NOMO-1 treated with DMSO at 0.1 percent for 48 hours (cell line): ENCODE measurements at regions not wholly inside any gene's neighbourhood (a gene's known extent, or its start where the extent isn't known, plus 50 kb on each side); places are given as distances from the start of the nearest gene placed in this dataset.

Experiments
- DNase-seq: peaks from one replicate; lab custom pipeline; 2025; ENCODE audit not compliant: unreplicated experiment; lab: John Stamatoyannopoulos, UW

DNA sequence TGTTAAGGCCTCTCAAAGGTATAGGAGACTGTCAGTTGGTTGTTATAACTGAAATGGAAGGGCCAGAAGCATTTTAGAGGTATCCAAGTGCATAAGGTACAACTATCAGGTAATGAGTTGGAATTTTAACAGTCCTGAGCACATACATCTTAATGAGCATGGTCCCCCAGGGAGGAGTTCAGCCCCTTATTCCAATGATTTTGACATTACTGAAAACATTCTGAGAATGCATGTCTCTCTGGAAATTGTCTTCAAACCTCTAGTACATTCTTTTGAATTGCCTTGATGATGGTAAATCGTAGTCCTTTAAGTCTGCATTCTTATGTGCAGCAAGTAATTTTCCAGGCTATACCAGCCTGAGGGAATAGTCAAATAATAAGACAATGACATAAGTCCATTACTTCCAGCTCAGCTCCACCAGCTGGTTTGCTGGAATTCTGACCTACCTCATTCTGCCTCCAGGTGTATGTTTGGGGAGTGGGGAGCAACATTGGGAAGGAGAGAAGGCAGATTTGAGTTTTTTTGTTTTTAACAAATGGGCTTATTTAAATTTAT, 239.2 kb downstream of the MSRB3 start:
- DNase-seq: no peak

DNA sequence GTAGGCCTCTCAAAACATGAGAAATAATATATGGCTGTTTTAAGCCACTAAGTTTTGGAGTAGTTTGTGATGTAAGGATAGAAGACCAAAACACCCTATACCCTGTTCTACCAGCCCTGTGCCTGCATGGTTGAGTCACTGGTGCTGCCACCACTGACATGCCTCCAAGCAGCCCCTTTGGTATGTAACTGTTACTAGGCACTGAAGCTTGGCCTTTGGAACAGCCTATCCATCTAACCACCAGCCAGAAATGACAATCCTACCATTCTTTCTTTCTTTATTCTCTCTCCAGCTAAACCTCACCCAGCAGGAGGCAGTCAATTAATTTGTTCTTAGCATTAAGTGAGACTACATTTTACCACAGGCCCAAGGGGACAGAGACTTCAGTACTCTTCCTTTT, 240.3 kb downstream of the MSRB3 start:
- no peak for DNase-seq

DNA sequence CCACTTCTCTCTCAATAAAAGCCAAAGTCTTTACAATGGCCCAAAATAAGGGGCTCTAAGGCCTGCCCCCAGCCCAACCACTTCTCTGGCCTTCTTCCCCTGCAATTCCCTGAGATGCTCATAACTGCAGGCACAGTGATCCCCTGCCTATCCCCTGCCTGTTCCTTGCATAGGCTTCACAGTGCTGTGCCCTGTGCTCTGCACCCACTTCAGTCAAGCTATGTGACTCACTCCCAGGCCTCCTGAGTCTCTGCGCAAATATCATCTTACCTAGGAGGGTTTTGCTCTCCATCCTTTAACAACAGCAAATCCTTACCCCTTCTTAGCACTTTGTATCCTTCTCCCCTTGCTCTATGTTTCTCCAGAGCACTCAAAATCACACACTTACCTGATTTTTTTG, 242.2 kb downstream of the MSRB3 start:
- DNase-seq: no peak

DNA sequence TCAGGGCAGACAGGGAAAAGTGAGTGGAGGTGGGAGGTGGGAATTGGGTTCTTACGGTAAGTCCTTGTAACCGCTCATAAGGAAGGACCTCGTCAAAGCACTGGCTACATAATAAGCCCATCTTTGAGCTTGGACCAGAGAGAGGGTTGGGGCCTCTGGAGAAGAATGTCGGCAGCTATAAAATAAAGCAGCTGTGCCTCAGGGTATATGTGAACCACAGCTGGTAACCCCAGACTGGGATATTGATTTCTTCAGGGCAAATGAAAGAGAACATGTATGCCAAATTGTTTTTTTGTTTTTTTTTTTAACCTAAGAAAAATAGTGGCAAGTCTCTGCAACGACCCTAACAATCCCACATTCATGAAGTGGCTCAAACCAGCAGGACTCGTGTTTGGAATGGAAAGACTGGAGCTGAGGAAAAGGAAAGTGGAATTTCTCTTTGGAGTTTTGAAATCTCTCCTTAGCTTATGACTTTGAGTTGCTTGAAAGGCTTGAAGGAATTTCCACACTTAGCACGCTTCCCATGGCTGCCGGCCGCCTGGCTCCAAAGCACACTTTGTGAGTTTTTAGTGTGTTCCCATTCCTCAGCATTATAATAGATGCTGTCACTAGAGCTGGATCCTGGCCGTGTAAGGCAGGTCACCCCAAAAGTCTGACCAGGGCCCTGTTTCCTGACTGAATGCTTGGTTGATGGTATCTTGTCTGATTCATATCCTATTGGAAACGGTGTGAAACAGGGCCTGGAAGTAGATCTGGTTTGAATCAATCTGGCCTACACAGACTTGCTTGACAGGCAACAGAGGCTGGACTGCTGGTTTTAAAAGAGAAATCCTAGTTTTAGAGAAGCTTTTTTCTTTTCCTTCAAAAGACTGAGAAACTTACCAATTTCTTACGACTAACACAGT, 244.7 kb downstream of the MSRB3 start:
- no peak for DNase-seq

DNA sequence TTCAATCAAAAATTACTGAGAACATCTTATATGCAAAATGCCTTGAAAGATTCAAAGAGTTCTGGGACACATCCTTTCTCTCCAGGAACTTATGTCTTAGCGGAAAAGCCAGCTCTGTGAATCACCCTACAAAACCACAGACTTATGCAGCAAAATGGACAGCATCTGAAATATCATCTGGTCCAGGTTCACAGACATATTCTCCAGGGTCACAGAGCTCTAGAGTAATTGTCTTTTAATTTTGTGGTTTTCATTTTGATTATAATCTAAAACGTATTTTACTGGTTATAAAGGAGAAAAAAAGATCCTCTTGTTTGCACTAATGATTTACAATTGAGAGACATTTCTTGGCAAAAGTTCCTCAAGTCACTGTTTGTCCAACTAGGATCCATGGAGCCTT, 246.2 kb downstream of the MSRB3 start:
- no peak for DNase-seq

DNA sequence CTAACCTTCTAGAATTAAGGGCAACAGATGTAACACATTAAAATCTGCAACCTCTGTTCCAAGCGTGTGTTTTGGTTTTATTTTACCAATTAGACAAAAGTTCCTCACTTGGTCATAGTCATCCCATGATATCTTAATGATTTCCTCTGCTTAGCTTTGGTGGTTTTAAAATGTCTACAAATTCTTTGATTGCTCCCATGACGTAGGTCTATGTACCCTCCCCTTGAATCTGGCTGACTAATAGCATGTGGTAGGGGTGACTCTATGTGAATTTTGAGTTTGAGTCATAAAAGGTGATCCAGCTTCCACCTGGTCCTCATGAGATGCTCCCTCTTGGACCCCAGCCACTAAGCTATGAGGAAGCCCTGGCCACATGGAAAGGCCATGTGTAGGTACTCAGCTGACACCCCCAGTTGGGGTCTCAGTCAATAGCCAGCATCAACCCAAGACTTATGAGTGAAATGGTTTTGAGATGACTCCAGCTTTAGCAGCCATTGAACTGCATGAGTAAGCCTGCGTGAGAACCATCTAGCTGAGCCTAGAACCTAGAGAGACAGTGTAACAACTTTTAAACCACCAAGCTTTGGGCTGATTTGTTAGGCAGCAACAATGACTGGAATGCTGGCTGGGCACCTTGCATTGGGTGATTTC, 247.1 kb downstream of the MSRB3 start:
- DNase-seq: no peak

DNA sequence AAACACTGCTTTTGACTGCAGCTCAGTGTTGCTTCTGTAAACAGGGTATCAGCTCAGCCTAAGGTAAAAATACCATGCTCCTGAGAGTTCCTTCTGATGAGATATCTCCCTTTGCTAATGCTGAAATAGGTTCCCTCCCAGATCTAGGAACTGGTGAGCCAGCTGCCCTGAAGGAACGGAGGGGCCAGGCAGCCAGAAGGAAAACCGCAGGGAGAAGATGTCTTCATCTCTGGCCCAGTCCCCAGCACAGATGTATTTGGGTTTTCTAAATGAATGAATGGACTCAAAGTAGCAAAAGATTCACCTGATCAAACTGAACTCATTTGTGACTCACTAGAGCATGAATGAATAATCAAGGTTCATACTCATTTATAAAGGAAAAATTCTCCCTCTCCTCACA, 247.8 kb downstream of the MSRB3 start:
- DNase-seq: no peak

DNA sequence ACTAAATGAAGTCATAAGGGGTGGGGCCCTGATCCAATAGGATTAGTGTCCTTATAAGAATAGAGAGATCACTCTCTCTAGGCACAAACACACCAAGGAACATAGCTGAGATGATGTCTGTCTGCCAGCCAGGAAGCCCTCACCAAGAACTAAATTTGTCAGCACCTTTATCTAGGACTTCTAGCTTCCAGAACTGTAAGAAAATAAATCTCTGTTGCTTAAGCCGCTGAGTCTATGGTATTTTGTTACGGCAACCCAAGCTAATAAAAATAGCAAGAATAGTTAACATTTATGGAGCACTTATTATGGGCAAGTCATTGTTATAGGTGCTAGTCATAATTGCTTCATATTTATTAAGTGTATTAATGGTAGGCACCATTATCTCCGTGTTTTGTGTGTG, 249.6 kb downstream of the MSRB3 start:
- no peak for DNase-seq

DNA sequence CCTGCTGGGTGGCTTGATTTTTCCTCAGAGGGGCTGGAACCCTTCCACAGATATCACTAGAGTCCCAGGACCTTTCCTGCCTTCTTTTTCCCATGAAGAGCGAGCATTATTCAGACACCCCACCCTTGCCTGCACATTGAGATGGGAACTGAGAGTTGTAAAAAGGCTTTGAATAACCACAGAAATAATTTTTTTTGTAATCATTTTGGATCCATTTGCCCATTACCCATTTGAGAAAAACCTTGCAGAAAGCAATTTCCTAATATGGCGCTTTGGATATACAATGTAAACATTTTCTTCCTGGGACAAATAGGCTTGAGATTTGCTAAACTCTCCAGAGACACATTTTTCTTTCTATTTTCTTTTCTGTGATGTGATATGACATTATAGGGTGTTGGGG, 250.6 kb downstream of the MSRB3 start:
- DNase-seq: no peak

DNA sequence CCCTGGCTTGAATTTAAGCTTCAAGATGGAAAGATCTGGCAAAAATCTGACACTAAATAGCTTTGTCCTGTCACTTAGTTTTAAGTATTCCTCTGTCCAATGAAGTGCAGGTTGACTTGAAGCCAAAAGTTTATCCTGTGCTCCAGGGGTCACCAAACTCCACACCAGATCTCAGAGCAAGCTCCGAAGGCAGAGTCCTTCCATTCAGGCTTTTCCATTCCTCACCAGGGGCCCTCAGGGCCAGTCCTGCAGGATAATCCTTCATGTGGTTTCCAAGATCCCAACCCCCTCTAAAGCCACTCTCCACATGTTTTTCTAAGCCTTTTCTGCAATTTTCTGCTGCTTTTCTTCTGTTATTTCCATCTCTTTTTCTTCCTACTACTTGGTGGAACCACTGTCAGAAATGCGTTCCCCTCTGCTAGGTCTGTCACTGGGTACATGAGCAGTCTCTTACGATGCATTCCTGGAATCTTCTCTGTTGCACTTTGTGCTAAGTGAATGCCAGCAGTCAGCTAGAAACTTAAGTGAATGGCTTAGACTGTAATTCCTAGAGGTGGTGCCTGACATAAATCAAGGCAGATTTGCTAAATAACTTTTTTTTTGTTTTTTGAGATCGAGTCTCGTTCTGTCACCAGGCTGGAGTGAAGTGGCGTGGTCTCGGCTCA, 251.4 kb downstream of the MSRB3 start:
- DNase-seq: no peak

DNA sequence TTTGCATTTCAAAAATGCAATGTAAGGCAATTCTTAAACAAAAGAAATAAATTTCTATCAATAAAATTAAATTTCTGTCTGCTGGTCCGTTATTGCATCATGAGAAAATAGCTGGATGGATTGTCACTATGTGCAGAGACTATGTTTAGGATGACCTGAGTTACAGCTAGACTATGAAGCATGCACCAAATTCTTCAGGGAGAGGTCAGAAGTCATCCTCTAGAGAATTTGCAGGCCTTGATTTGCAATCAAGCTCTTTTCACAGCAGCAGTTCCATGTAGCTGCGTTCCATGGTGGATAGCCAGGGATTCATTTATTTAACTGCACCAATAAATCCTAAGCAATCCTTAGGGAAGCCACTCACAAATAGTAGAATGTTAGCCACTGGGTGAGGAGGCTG, 253.7 kb downstream of the MSRB3 start:
- no peak for DNase-seq

DNA sequence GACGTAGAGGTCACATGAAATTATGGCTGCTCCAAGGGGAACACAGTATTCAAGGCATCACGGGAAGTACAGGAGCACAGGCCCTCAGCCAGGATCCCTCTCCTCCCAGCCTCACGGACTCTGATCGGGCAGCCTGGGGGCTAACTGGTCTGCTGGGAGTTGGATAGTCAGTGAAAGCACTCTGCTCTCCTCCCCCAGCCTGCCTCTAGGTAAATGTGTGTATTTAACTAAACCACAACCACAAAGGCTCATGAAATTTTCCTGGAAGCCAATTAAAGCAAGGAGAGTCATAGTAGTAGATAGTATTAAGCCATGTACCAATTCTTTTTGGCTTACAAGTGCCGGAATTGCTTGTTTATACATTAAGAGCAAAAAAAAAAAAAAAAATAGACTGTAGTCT, 254.3 kb downstream of the MSRB3 start:
- DNase-seq: peak; percentile 20

DNA sequence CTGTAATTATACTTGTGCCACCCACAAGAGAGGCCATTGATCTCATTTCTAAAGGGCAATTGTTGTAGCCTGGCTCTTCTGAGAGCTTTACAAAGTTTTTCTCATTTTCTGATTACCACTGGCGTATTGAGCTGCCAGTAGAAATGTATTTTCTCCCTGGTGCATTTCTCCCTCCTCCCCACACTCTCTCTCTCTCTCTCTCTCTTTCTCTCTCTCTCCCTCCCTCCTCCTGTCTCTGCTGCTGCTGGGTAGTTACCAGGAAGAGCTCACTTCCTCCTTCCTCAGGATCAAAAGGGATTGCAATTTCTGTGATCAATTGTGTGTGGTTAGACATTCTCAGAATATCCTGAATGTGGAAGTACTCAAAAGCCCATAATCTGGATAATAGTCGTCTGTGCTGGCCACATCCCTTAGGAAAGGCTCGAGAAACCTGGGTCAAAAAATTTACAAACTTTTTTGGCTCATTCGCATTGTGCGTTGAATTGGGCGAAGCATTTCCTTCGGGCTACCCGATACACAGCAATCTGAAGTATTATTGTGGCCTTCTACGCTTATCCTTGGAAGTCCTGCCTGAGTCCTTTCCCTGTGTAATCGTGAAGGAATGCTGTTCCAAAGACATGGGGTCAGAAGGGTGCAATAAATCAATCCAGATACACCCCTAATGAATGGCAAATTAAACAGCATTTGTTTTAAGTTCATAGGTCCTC, 254.8 kb downstream of the MSRB3 start:
- DNase-seq: peak; percentile 22

DNA sequence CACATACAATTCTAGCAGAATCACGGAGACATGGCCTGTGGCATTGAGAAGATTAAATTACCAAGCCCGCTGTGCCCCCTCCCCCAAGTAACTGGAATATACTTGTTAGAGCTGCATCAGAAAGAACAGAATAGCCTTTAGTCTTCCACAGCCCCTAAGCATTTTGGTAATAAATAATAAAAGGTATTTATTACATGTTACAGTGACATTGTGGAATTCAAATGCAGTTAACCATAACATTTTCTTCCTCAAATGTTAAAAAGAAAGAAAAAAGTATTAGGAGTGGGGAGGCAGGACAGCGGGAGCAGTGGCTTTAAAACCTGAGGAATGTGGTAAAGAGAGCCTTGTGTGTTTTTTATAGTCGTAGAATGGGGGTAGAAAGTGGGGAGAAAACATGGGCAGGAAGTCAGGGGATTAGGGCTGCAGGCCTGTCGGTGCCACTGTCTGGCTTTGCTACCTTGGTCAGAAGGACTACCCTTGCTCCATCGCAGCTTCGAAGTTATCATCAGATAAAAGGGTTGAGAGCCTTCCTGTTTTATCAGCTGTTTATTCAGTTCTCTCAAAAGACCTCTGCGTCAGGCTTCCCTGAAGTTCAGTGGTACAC, 255.9 kb downstream of the MSRB3 start:
- no peak for DNase-seq

DNA sequence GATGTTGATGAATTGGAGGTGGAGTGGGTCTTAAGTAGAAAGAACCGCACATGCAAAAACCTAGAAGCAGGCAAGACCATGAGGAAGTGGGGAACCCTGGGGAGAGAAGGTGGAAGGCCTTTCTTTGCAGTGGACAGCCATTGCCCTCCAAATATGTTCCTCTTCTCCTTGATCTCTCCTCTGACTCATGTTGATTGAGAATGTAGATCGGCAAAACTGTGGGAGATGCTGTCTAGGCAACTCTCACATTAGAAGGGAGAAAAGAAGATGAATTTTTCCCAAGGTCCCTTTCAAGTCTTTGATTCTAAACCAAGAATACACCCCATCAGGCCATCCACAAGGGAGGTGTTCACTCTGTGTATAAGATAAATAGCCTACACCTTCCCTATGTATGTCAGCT, 257.5 kb downstream of the MSRB3 start:
- no peak for DNase-seq

DNA sequence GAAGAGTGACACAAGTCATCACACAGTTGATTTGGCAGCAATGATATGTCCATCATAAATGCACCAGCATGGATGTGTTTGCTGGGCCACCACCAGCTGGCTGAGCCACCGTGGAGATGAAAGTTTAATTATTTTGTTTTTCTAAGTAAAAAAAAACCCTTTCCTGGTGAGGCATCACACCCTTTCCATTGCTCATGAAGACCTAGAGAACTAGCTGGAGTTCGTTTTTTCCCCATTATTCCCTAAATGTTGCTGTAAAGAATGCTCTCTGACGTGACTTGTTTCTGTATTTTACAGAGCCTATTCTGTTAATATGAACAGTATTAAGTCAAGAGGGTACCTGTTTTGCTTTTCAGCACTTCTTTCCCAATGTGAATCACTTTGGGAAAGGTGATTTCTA, 257.9 kb downstream of the MSRB3 start:
- DNase-seq: no peak

DNA sequence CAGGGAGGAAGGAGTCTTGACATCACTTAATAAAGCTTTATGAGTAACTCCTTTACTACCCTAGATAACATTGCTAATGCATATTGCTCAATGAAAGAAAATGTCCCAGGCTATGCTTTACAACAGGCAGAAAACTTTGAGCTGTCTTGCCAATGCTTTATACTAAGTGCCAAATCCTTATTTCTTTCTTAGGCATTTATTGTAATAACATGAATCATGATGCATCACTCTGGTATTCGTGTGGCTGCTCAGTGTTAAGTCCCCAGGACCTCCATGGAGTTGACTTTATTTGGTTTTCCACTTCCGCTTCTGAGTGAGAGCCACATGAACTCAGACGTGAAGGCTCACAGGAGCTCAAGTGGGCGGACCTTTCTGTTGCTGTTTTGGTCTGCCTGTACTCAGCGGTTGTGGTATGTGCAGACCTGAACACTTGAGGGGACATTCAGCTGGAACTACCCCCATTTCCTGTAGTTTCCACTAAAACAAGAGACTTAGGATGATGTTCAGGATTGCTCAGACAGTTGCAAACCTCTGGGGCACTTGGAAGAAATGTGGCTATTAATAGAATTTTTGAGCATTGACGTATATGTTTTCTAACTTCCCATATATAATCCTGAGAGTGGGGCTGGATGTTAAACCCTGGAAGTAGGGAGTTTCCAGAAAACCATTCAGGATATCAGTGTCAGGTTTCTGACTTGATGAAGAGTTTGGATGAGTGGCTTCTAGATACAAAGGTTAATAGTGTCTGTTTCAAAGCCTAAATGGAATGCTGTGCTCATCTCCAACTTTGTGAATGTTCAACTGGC, 258.6 kb downstream of the MSRB3 start:
- DNase-seq: no peak

DNA sequence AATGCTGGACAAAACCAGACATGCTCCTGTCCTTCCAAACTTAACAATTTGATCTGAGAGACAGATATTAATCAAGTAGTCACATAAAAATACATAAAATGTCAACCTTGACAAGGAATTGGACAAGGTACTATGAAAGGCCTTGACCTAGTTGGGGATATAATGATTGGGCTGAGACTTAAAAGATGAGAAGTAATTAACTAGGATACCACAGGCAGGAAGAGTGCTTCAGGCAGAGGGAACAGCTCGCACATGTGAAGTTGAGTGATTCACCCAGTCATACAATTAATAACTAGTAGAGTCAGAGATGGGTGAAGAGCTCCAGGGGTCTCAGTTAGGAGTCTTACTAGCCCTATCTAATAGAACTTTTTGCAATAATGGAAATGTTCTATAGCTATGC, 259.5 kb downstream of the MSRB3 start:
- no peak for DNase-seq

DNA sequence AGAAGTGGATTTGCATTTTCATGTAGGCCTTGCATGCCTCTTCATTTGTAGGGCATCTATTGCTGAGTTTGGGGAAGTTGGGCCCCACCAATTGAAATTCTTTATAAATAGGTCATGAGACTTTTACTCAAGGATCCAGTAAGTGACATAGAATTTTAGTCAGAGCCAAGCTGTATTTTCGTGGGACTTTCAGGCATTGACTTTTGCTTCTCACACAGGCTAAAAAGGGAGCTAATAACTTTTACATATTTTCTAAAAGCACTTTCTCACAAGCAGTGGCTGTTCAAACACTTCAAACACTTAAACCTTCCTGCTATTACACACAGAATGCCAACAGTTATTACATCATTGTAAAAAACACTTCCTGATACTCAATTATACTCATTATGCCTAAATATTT, 260.5 kb downstream of the MSRB3 start:
- no peak for DNase-seq

DNA sequence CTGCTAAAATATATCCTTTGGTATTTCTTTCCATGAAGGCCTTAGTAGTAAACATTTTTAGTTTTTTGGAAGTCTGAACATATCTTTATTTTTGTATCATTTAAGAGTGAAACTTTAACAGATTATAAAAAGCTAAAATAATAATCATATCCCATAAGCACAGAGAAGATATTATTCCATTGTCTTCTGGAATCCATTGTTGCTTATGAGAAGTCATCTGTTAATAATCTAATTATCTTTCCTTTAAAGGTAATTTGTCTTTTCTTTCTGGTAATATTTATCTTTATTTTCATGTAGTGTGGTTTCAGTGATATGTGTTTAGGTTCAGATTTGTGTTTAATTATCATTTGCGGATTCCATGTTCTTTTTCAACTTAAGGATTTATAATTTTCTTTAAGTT, 261.7 kb downstream of the MSRB3 start:
- DNase-seq: no peak
